HG03558 (cell line): ENCODE measurements at regions not wholly inside any gene's neighbourhood (a gene's known extent, or its start where the extent isn't known, plus 50 kb on each side); places are given as distances from the start of the nearest gene placed in this dataset.

Experiments used
- ATAC-seq: cut with Tn5 transposase; IDR thresholded peaks from one replicate; pipeline ENCODE4 v1.9.1; 2021; ENCODE audit warnings: moderate number of reproducible peaks; ENCODE audit not compliant: unreplicated experiment; ENCODE audit errors: extremely low read depth

DNA sequence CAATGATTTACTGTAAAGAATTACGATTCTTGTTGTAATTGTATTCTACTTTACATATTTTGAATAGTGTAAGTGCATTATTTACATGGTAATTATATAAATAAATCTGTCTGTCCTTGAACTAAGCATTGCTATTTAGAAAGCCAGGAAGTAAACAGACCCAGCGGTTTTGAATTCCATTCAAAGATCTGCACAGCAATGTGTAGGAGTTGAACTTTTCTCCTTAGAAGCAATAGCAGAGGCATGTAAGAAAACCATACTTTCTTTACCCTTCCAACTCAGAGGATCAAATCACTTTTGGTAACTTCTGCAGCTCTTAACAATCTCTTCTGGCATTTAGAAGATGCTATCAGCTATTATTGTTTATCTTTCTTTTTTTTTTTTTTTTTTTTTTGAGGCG, 109.2 kb upstream of the VRK2 start:
- ATAC-seq: no peak

DNA sequence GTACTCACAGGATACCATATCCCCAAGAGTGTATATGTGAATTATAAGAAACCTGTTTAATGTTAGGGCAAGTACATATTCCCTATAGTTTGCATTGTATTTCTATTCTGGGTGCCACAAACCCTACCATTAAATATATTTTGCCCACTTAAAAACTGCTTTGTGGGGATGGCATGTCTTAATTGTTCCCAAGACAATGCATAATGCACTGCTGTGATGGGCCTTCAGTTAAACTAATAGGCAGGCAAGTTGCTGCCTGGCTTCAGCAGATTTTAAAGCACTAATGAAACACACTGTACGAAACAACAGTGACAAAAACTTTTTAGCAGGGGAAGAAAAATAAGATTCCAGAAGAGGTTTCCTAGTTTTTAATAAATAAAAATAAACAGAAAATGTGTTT, 104.8 kb upstream of the VRK2 start:
- ATAC-seq: no peak

DNA sequence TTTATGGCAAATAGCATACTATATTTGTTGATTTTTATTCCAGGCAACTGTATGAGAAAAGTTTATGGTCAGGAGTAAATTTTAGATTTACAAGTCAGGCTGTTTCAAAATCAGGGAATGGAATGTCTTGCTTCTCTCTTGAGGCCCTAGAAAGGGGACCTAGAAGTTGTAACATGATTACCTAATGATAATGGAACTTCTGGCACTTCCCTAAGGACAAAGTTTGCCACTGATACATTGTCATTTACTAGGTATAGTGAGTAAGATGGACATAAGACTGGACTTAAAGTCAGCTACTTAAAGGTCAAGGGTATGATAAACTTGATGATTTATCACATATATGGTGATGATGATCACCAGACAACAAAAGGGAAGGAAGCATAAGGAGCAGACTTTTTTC, 103.3 kb upstream of the VRK2 start:
- ATAC-seq: no peak

DNA sequence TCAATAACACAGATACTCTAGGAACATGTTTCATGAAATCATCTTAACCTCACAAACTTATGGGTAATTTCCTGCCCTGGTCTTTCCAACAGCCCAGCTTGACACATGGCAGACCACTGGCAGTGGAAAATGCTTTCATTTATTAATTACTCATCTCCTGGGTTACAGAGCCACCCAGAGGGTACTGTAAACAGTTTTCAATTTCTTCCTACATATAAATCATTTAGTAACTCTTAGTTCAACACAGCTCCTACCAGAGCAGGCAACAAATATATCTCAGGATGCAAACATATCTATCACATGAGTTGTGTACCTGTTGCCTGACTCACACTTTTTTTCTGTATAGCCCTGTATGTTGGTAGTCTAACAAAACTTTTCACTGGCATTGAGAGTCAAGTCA, 99.2 kb upstream of the VRK2 start:
- ATAC-seq: no peak

DNA sequence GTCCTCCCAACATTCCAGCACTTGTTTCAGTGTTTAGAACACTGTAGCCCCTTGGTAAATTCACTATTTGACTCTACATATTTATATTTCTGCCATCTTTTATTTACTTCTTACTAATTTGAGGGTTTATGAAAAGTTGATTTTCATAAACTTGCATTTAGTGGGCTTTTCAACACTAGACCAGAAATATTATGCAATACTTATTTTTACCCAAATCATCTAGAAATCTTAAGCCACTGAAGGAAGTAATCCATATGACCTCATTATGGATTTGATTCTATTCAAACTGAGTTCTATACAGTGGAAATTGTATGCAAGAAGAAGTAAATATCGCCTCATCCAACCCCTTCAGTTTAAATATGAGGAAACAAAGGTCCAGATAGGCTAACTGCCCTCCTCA, 92.6 kb upstream of the VRK2 start:
- no peak for ATAC-seq

DNA sequence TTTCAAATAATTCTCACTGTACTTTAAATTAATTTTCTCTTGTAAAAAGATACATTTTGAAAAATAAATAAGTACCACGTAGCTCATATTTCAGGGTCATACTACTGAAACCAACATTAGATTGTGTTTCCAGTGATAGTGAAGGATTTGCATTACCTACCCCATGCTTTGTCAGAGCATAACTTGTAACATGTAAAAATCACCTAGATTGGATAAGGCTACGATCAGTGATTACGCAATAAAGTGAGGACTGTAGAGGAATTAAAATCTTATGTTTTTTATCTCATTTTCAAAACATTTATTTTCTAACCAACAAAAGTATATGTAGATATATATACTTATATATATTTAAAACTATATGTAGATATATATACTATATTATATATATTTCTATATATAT, 89.4 kb upstream of the VRK2 start:
- no peak for ATAC-seq

DNA sequence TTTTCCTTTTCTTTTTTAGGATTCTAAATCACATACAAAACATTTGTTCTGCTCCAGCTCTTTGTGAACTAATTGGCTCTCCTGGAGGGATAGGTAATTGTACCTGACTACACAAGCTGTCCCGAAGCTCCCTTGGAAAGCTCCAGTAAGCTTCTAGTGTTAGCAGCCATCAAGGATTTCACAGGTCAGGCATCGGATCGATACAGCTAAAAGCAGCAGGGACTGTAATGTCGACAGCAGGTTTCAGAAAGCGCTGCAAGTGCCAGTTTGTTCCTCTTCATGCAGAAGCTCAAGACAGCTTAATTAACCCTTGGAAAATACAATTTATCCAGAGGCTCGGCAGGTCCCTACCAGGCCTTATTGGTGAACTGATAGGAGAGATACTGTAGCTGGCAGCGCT, 87.2 kb upstream of the VRK2 start:
- no peak for ATAC-seq

DNA sequence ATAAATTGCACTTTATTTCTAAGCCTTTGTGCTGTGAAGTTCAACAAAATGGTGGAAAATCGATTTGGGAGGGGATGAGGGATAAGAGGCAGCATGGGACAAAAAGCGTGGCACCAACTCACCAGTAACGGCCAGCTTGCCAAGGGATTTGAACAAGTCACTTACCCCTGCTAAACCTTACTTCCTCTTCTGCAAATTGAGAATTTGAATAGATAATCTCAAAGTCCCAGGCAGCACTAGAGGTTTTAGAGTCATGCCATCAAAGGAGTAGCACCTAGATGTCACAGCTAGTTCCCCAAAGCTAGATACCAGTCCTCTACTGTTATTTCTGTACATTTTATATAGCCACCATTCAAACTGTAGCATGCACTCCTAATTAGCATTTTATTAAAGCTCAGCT, 83.7 kb upstream of the VRK2 start:
- no peak for ATAC-seq

DNA sequence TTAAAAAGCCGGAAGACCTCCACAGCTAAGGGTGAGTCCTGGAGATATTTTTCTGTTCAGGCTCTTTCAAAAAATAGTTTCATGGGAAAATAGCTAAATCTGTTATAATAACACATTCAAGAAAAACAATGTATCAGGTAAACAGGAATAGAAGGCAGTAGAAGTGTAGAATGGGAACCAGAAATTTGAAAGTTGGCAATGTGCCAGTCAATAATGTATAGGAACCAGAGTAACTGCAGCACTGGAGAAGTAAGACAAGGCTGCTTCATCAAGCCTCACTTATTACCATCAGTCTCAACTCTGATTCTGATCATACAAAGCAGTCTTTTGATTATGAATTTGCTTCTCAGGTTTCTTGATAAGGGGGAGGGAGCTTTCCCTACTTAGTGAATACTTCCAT, 81.4 kb upstream of the VRK2 start:
- ATAC-seq: no peak

DNA sequence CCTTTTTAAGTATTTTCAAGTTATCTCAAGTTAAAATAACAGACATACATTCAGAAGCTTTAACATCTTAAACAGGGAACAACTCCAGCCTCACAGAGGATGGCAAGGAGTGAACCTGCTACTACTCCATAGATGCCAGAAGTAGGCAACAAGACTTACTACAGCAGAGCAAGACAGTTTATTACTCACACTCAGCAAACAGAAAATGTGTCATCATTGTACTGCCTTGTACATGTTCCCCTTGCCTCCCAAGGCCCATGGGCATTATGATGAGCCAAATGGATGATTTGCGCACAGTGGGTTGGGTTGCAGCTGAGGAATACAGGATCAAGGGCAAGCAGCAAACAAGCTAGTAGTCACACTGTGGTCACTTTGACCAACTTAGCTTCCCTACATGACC, 80.6 kb upstream of the VRK2 start:
- ATAC-seq: no peak

DNA sequence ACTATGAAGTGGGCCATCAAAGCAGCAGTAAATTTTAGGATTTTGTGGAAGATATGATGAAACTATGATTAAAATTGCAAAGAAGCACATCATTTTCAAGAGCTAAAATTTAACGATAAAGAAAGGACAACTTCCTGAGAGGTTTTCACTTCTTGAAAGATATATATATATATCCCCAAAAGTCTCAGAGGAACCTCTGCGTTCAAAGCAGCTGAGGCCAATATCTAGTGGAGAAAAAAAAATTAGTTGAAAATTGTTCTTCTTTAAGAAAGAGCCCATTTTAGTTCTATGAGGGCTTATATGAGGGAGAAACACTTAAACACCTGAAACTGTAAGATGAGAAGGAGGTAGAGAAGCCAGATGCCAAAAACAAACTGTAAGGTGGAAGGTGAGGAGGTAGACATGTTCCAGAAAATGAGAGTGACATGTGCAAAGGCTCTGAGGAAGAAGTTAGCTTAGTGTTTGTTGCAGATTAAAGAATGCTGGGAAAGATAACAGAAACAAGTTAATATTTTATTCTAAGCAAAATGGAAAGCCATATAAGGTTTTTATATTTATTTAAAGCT, 72.9 kb upstream of the VRK2 start:
- ATAC-seq: no peak

DNA sequence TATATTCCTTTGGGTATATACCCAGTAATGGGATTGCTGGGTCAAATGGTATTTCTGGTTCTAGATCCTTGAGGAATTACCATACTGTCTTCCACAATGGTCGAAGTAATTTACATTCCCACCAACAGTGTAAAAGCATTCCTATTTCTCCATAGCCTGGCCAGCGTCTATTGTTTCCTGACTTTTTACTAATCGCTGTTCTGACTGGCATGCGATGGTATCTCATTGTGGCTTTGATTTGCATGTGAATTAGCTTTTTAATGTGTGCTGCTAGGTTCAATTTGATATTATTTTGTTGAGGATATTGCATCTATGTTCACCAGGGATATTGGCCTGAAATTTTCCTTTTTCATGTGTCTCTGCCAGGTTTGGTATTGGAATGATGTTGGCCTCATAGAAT, 67.4 kb upstream of the VRK2 start:
- no peak for ATAC-seq

DNA sequence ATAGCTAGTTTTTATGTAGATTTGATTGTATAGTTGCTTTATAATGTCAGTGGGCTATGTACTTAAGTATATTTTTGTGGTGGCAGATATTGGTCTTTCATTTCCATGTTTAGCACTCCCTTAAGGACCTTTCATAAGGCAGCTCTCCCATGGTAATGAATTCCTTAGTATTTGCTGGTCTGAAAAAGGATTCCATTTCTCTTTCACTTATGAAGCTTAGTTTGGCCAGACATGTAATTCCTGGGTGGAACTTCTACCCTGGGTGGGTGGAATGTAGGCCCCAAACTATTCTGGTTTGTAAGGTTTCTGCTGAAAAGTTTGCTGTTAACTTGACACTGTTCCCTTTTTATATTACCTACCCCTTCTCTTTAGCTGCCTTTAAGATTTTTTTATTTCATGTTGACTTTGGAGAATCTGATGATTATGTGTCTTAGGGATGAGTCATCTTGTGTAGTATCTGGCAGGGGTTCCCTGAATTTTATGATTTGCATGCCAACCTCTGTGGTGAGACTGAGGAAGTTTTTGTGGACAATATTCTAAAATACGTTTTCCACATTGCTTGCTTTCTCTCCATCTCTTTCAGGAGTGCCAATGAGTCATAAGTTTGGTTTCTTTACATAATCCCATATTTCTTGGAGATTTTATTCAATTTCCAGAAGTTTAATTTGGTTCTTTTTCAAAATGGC, 65.4 kb upstream of the VRK2 start:
- no peak for ATAC-seq

DNA sequence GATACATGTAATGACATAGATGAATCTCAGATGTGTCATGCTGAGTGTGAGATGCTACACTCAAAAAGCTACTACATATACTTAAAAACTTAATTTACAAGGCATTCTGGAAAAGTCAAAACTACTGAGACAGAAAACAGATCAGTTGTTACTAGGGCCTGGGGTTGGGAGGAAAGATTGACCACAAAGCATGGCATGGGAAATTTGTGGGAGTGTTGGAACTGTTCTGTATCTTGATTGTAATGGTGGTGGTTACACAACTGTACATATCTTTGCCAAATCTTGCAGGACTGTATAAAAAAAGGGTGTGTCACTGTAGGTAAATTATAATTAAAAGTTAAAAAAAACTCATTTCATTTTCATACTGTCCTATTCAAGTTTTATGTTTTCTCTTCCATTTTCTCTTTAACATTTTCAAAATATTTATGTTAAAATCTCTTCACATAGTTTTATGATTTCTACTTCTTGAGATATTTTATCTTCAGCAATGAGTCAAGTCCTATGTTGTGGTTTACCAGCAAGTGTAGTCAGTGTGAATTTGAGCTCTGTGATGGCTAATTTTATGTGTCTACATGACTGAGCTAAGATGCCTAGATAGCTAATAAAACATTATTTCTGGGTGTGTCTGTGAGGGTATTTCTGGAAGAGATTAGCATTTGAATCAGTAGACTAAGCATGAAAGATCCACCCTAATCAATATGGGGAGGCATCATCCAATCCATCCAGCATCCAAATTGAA, 58.6 kb upstream of the VRK2 start:
- no peak for ATAC-seq

DNA sequence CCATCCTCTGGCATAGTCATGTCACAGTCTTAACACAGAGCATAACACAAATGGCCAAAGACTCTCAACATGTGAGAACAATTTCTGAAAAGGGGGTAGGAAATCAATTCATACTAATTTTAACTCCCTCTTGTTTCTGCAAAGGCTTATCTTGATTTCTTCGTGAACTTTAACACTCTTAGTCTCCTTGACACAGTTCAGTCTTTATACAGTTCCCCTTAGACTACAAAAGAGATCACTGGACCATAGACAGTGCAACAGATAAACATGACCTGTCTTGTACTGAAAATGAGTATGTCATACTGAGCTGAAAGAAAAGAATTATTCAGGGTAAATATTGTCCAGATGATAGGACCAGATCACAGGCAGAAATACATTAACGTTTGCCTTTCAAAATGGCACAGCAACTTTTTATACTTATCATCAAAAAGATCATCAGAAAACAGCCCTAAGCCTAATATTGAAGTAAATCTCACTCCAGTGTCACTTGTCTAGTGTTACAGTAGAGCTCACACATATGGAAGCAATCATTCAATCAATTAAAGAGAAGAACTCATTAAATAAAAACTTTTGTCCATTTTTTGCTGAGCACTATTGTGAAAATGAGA, 56.4 kb upstream of the VRK2 start:
- no peak for ATAC-seq
